ENCODE measurements at regions not wholly inside any gene's neighbourhood (a gene's known extent, or its start where the extent isn't known, plus 50 kb on each side); places are given as distances from the start of the nearest gene placed in this dataset.

DNA sequence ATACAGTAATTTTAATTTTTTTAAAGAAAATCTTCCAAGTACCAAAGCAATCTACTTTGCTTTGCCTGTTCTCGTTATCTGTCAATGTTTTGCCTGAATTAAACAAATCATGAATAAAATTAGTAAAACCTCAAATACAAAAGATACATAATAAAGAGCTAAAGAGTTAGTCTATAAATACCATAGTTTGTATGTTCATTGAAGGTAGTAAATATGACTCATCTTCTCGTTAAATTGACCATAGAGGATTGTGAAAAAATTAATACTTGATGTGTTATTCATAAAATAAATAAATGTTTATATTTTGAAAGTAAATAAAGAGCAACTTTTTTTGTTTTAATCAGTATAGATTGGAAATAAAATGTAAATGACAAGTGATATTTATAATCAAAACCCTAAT, 246.5 kb upstream of the PLSCR5 start (continued):
- no peak for TF ChIP-seq ARID4B (CRISPR knock-in tag; IDR thresholded peaks at IDR 0.05; ENCODE audit: borderline replicate concordance)
- TF ChIP-seq ELF4 (CRISPR knock-in tag; IDR thresholded peaks at IDR 0.05; ENCODE audit: low read depth) = no peak

DNA sequence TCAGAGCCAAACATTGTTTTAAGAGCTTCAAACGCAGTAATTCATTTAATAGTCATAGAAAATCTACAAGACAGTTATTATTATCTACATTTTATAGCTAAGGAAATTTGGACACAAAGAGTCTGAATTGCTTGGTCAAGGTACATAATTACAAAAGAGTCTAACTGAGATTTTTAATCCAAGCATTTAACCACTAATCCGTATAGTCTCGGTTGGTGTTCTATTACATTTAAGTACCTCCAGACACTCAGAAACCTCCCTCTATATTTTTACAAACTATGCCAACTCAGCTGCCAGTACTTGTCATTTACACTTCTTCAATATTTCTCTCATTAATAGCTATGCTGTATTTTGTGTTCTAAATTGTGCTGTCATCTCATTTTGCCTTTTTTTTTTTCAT, 240.2 kb upstream of the PLSCR5 start:
- ChIA-PET POLR2A (no interaction called here), CTCF (no interaction called here)
- no peak for DNase-seq (ENCODE audit: low spot score)
- Mint-ChIP-seq H3K4me1 (no peaks in the 10 kb centered on the region), H3K4me3 (no peak overlapping the region), H3K9me3 (no peaks in the 10 kb centered on the region), H3K27me3 (ENCODE audit: low read depth) (no peaks in the 10 kb centered on the region), H3K27ac (no peak overlapping the region), H3K36me3 (no peaks in the 10 kb centered on the region)
- no peak for TF ChIP-seq ZNF423 (CRISPR knock-in tag; IDR thresholded peaks at IDR 0.05)
- ATAC-seq = no peak

- no peak for DNase-seq (ENCODE audit: low spot score)
- no peak overlapping the region for H3K27ac Mint-ChIP-seq
- no peaks in the 10 kb centered on the region for H3K27me3 Mint-ChIP-seq (ENCODE audit: low read depth)
- H3K9me3 Mint-ChIP-seq = no peaks in the 10 kb centered on the region
- ATAC-seq = no peak
- no peaks in the 10 kb centered on the region for H3K4me1 Mint-ChIP-seq
- CTCF ChIA-PET = no interaction called here
- no peaks in the 10 kb centered on the region for H3K36me3 Mint-ChIP-seq
- POLR2A ChIA-PET = no interaction called here
- H3K4me3 Mint-ChIP-seq = no peak overlapping the region
- TF ChIP-seq ZNF396 (CRISPR knock-in tag; IDR thresholded peaks at IDR 0.05; ENCODE audit: borderline replicate concordance) (no peak), ZNF281 (CRISPR knock-in tag; IDR thresholded peaks at IDR 0.05) (no peak), ARID4B (CRISPR knock-in tag; IDR thresholded peaks at IDR 0.05; ENCODE audit: borderline replicate concordance) (no peak), MXD4 (CRISPR knock-in tag; IDR thresholded peaks at IDR 0.05; ENCODE audit: borderline replicate concordance) (no peak), ELF4 (CRISPR knock-in tag; IDR thresholded peaks at IDR 0.05; ENCODE audit: low read depth) (no peak), CREM (CRISPR knock-in tag; IDR thresholded peaks at IDR 0.05) (no peak), JAZF1 (CRISPR knock-in tag; IDR thresholded peaks at IDR 0.05) (no peak), ATF3 (CRISPR knock-in tag; conservative IDR thresholded peaks at IDR 0.05) (no peak), NFE2L1 (CRISPR knock-in tag; IDR thresholded peaks at IDR 0.05) (no peak), ZNF232 (CRISPR knock-in tag; IDR thresholded peaks at IDR 0.05) (no peak), ATF2 (CRISPR knock-in tag; IDR thresholded peaks at IDR 0.05; ENCODE audit: borderline replicate concordance, low read depth) (no peak), ZMAT4 (CRISPR knock-in tag; IDR thresholded peaks at IDR 0.05) (no peak), TEAD4 (CRISPR knock-in tag; IDR thresholded peaks at IDR 0.05) (no peak), ATF1 (CRISPR knock-in tag; IDR thresholded peaks at IDR 0.05) (no peak), CDX4 (CRISPR knock-in tag; IDR thresholded peaks at IDR 0.05; ENCODE audit: borderline replicate concordance) (no peak)
- TF ChIP-seq, protein P1, sequence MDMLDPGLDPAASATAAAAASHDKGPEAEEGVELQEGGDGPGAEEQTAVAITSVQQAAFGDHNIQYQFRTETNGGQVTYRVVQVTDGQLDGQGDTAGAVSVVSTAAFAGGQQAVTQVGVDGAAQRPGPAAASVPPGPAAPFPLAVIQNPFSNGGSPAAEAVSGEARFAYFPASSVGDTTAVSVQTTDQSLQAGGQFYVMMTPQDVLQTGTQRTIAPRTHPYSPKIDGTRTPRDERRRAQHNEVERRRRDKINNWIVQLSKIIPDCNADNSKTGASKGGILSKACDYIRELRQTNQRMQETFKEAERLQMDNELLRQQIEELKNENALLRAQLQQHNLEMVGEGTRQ (CRISPR knock-in tag; IDR thresholded peaks at IDR 0.05) = no peak
These were observed 238.3 kb upstream of the PLSCR5 start for GRCh38 chr3:146843476-146843875.

Data from WTC11 (cell line).